Stomach (tissue), 4 donors: ENCODE measurements at regions not wholly inside any gene's neighbourhood (a gene's known extent, or its start where the extent isn't known, plus 50 kb on each side); places are given as distances from the start of the nearest gene placed in this dataset.

ENCODE experiments used
- CTCF ChIP-seq, 7 experiments: fragments of 450-650 bp in 4 of 7; fragments of 200-600 bp in 3 of 7; sonication (generic) in 3 of 7; IDR thresholded peaks; one replicate each; pipeline ENCODE4 v1.5.1; 2016 to 2019; ENCODE audit warnings: antibody characterized with exemption in 7 of 7, control low read depth in 2 of 7, mild to moderate bottlenecking in 1 of 7
- POLR2A ChIP-seq, 4 donors: fragments of 450-650 bp; IDR thresholded peaks; one replicate each; pipeline ENCODE4 v1.6.1; 2016; ENCODE audit warnings: antibody characterized with exemption in 4 of 4, control low read depth in 2 of 4, mild to moderate bottlenecking in 1 of 4, moderate library complexity in 1 of 4
- POLR2AphosphoS5 ChIP-seq, 3 donors: sonication (generic); formaldehyde crosslinking; IDR thresholded peaks; one replicate each; pipeline ENCODE4 v1.6.1; 2016; ENCODE audit warnings: antibody characterized with exemption in 3 of 3

- TF ChIP-seq POLR2A (IDR thresholded peaks at IDR 0.05): no peak
- TF ChIP-seq CTCF (IDR thresholded peaks at IDR 0.05): no peak
- no peak for TF ChIP-seq POLR2AphosphoS5 (IDR thresholded peaks at IDR 0.05)
Measured at GRCh38 chr10:62471711-62472110, 97.5 kb downstream of the ZNF365 start.
